ENCODE measurements at regions not wholly inside any gene's neighbourhood (a gene's known extent, or its start where the extent isn't known, plus 50 kb on each side); places are given as distances from the start of the nearest gene placed in this dataset.

DNA sequence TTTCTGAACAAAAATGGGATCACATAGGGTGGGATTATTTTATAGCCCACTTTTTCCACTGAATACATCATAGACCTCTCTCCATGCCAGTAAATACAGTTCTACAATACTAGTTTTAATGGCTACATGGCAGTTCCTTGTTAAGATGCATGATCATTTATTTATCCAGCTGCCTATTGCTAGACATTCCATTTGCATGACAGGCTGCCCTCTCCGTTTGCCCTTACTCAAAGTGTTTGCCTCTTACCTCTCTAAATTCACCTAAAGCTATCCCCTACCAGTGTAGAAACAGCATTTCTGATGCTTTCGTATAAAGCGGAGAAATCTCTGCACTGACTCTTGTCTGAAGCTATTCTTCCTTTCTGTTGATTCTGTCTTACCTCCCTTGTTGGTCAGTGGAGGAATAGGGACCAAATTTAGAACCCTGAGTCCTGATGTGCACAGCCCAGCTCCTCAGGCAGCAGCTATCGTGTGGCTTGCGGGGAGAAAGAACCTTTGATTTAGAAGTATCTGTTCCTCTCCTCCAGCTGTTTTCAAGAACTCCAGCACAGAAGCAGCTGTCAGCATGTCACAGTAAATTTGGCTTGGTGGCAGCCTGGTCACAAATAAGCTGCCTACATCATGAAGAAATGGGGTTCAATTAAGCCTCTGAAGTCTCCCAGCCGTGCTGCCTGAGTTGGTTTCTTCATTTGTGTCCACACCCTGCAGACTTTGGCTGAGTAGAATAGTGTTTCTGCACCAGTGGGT is 337.3 kb downstream of the PRDM2 start:
- no peak for TF ChIP-seq CTCF (IDR thresholded peaks at IDR 0.05)
- no peak for TF ChIP-seq POLR2A (IDR thresholded peaks at IDR 0.05)
